ENCODE measurements at regions not wholly inside any gene's neighbourhood (a gene's known extent, or its start where the extent isn't known, plus 50 kb on each side); places are given as distances from the start of the nearest gene placed in this dataset.

DNA sequence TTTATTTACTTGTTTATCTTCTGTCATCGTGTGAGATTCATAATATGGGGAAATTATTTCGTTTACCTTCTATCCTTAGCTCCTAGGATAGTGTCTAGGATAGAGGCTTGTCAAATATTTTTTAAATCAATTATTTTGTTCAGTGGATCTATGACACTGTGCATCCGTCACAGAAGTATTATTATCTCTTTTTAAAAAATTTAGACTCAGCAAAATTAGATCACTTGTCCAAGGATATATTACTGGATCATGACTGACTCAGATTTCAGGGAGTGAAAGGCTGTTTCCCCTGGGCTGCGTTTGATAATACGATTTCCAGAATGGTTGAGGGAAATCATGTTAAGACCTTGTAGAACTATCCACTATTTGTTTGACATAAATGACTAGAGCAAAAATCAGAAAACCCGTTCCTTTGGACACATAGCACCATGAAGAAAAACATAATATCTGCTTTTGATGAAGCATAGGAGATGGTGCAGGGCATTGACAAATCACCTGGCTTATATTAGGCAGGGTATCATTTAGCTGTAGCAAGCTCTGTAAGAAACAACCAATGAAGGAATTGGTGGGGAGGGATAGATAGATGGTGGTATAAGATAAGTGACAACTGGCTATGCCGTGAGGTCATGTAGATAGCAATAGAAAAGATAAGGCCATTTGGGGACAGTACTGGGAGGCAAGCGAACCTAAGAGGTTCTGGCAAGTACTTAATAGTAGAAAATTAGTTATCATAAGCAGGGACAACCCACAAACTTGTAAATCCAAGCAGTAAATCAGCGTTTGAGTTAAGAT lies 465.2 kb upstream of the MAN1A1 start:
- TF ChIP-seq, protein P1, sequence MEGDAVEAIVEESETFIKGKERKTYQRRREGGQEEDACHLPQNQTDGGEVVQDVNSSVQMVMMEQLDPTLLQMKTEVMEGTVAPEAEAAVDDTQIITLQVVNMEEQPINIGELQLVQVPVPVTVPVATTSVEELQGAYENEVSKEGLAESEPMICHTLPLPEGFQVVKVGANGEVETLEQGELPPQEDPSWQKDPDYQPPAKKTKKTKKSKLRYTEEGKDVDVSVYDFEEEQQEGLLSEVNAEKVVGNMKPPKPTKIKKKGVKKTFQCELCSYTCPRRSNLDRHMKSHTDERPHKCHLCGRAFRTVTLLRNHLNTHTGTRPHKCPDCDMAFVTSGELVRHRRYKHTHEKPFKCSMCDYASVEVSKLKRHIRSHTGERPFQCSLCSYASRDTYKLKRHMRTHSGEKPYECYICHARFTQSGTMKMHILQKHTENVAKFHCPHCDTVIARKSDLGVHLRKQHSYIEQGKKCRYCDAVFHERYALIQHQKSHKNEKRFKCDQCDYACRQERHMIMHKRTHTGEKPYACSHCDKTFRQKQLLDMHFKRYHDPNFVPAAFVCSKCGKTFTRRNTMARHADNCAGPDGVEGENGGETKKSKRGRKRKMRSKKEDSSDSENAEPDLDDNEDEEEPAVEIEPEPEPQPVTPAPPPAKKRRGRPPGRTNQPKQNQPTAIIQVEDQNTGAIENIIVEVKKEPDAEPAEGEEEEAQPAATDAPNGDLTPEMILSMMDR (IDR thresholded peaks at IDR 0.05; ENCODE audit: unreplicated experiment) = no peak
- H3K36me3 Mint-ChIP-seq (ENCODE audit: low read depth, unreplicated experiment) = no peaks in the 10 kb centered on the region

DNA sequence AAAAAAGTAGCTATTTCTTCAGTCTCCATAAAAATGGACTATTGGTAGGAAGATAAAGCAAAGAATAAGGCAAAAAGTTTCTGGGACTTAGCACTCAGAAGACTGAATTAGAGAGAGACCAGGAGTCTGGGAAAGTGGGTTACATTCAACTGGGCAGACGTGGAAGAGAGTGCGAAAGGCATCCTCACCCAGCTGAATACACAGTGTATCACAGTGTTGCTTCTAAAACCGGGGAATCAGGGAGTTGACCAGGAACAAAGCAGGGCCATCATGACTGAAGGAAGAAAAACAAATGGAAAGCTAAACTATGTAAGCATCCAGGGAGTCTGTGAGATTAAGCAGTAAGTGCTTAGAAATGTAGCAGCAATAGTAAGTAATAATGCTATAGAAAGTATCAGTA lies 452.9 kb upstream of the MAN1A1 start:
- no peak overlapping the region for H3K4me3 Mint-ChIP-seq (ENCODE audit: unreplicated experiment)
- H3K4me1 Mint-ChIP-seq (ENCODE audit: unreplicated experiment) = no peaks in the 10 kb centered on the region
- H3K9me3 Mint-ChIP-seq (ENCODE audit: unreplicated experiment) = no peaks in the 10 kb centered on the region
- no peaks in the 10 kb centered on the region for H3K27me3 Mint-ChIP-seq (ENCODE audit: unreplicated experiment)
- no peaks in the 10 kb centered on the region for H3K36me3 Mint-ChIP-seq (ENCODE audit: low read depth, unreplicated experiment)
- TF ChIP-seq, protein P1 (IDR thresholded peaks at IDR 0.05; ENCODE audit: unreplicated experiment) = no peak
- DNase-seq (ENCODE audit: low spot score) = no peak
- H3K27ac Mint-ChIP-seq (ENCODE audit: unreplicated experiment) = no peak overlapping the region

More for the DNA sequence above, 465.2 kb upstream of the MAN1A1 start:
- Mint-ChIP-seq H3K9me3 (ENCODE audit: unreplicated experiment) (no peaks in the 10 kb centered on the region), H3K4me3 (ENCODE audit: unreplicated experiment) (no peak overlapping the region), H3K4me1 (ENCODE audit: unreplicated experiment) (no peaks in the 10 kb centered on the region), H3K27ac (ENCODE audit: unreplicated experiment) (no peak overlapping the region), H3K27me3 (ENCODE audit: unreplicated experiment) (no peaks in the 10 kb centered on the region)
- no peak for DNase-seq (ENCODE audit: low spot score)

DNA sequence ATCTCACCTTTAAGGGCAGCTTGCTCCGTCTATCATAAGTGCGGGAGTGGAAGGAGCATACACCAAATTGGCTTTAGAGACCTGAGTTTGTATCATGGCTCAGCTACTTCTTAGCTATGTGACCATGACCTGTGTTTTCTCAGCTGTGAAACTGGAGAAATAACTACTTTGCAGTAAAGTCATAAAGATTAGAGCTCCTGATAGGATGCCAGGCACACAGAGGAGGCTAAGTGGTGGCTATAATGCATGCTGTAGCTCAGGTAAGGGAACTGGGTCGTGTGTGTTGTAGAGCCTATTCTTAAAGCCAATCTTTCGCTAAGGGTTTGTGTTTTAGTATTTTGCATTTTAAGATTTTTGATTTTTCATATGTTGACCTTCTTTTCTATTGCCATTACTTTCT lies 451.5 kb upstream of the MAN1A1 start:
- Mint-ChIP-seq H3K4me1 (ENCODE audit: unreplicated experiment) (no peaks in the 10 kb centered on the region), H3K27me3 (ENCODE audit: unreplicated experiment) (no peaks in the 10 kb centered on the region), H3K4me3 (ENCODE audit: unreplicated experiment) (no peak overlapping the region), H3K27ac (ENCODE audit: unreplicated experiment) (no peak overlapping the region), H3K9me3 (ENCODE audit: unreplicated experiment) (no peaks in the 10 kb centered on the region), H3K36me3 (ENCODE audit: low read depth, unreplicated experiment) (no peaks in the 10 kb centered on the region)
- DNase-seq (ENCODE audit: low spot score) = no peak
- TF ChIP-seq, protein P1 (IDR thresholded peaks at IDR 0.05; ENCODE audit: unreplicated experiment) = no peak

DNA sequence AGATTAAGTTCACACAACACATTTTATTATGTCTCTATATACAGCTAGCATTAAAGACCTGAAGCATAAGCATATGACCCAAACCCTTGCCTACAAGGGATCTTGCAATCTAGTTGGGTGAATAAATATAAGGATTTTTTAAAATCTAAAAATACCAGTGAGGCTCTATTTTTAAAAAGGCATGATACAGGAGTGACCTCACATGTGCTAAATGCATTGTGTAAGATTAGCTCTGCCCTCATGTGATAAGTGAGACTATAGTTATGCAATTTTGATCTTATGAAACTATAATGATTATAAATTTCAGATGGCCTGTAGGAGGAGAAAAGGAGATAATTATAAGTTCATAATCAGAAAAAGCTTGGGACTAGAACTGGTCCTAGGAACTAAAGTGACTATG lies 451.0 kb upstream of the MAN1A1 start:
- Mint-ChIP-seq H3K27ac (ENCODE audit: unreplicated experiment) (no peak overlapping the region), H3K9me3 (ENCODE audit: unreplicated experiment) (no peaks in the 10 kb centered on the region), H3K36me3 (ENCODE audit: low read depth, unreplicated experiment) (no peaks in the 10 kb centered on the region), H3K4me3 (ENCODE audit: unreplicated experiment) (no peak overlapping the region), H3K4me1 (ENCODE audit: unreplicated experiment) (no peaks in the 10 kb centered on the region), H3K27me3 (ENCODE audit: unreplicated experiment) (no peaks in the 10 kb centered on the region)
- TF ChIP-seq, protein P1 (IDR thresholded peaks at IDR 0.05; ENCODE audit: unreplicated experiment) = no peak
- no peak for DNase-seq (ENCODE audit: low spot score)

Measured in endothelial cell (in vitro differentiated cells).